HL-60 (cell line): ENCODE measurements at regions not wholly inside any gene's neighbourhood (a gene's known extent, or its start where the extent isn't known, plus 50 kb on each side); places are given as distances from the start of the nearest gene placed in this dataset.

Source experiments
- DNase-seq, 2 experiments: peaks; one replicate each; pipeline ENCODE4 v3.0.0-alpha.2; 2010 to 2020; ENCODE audit warnings: low read depth in 1 of 2, low spot score in 1 of 2
- H3K27ac ChIP-seq: fragments of 250-450 bp; sonication (Bioruptor Pico); replicated peaks from 2 replicates; pipeline ENCODE4 v1.5.1; 2020; ENCODE audit warnings: mild to moderate bottlenecking, moderate library complexity
- H3K27me3 ChIP-seq: fragments of 250-450 bp; sonication (Bioruptor Pico); 2 replicates; pipeline ENCODE4 v1.5.1; 2021; ENCODE audit warnings: mild to moderate bottlenecking, moderate library complexity; ENCODE audit not compliant: insufficient read depth, poor library complexity, severe bottlenecking
- H3K4me3 ChIP-seq: replicated peaks from 2 replicates; pipeline ENCODE4 v1.5.1; 2011; ENCODE audit warnings: mild to moderate bottlenecking, control low read depth, low read length; ENCODE audit not compliant: insufficient read depth
- GABPA ChIP-seq: IDR thresholded peaks from 2 replicates; pipeline ENCODE4 v1.6.1; 2012; ENCODE audit warnings: low read depth
- POLR2AphosphoS5 ChIP-seq: IDR thresholded peaks from 2 replicates; pipeline ENCODE4 v1.6.1; 2012; ENCODE audit warnings: low read depth
- SPI1 ChIP-seq: IDR thresholded peaks from 2 replicates; pipeline ENCODE4 v1.6.1; 2012; ENCODE audit warnings: low read depth, mild to moderate bottlenecking, borderline replicate concordance
- TF ChIP-seq, protein P1 (sequence below): IDR thresholded peaks from one replicate; pipeline ENCODE4 v1.5.1; 2011; ENCODE audit warnings: low read length, control low read depth, inconsistent platforms; ENCODE audit not compliant: insufficient read depth
- TF ChIP-seq, protein P2 (sequence below): IDR thresholded peaks from 2 replicates; pipeline ENCODE4 v1.6.1; 2012; ENCODE audit warnings: low read depth; ENCODE audit not compliant: insufficient replicate concordance

DNA sequence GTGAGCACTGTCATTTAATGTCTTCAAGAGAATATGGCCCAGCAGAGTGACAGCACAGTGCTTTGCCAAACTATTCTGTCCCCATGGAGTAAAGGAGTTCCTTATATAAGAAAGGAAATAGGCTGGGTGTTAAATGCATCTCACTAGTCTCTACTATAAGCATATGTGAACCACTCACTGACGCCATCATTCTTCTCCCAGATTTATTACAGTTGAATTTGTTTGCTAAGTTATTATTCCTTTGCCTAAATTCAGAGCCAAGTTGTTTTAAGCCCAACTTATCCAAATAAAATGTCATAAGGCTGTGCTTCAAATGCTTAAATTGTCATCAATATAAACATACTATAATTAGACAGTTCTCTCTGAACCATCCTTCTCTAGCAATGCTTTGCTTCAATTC lies 151.6 kb downstream of the KCNA5 start:
- no peak for DNase-seq
- Histone ChIP-seq H3K27me3 (no peaks in the 10 kb centered on the region), H3K4me3 (no peak overlapping the region), H3K27ac (no peak overlapping the region)
- no peak for TF ChIP-seq POLR2AphosphoS5
- TF ChIP-seq, protein P1, sequence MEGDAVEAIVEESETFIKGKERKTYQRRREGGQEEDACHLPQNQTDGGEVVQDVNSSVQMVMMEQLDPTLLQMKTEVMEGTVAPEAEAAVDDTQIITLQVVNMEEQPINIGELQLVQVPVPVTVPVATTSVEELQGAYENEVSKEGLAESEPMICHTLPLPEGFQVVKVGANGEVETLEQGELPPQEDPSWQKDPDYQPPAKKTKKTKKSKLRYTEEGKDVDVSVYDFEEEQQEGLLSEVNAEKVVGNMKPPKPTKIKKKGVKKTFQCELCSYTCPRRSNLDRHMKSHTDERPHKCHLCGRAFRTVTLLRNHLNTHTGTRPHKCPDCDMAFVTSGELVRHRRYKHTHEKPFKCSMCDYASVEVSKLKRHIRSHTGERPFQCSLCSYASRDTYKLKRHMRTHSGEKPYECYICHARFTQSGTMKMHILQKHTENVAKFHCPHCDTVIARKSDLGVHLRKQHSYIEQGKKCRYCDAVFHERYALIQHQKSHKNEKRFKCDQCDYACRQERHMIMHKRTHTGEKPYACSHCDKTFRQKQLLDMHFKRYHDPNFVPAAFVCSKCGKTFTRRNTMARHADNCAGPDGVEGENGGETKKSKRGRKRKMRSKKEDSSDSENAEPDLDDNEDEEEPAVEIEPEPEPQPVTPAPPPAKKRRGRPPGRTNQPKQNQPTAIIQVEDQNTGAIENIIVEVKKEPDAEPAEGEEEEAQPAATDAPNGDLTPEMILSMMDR, result no peak
- no peak for TF ChIP-seq SPI1
- TF ChIP-seq, protein P2, sequence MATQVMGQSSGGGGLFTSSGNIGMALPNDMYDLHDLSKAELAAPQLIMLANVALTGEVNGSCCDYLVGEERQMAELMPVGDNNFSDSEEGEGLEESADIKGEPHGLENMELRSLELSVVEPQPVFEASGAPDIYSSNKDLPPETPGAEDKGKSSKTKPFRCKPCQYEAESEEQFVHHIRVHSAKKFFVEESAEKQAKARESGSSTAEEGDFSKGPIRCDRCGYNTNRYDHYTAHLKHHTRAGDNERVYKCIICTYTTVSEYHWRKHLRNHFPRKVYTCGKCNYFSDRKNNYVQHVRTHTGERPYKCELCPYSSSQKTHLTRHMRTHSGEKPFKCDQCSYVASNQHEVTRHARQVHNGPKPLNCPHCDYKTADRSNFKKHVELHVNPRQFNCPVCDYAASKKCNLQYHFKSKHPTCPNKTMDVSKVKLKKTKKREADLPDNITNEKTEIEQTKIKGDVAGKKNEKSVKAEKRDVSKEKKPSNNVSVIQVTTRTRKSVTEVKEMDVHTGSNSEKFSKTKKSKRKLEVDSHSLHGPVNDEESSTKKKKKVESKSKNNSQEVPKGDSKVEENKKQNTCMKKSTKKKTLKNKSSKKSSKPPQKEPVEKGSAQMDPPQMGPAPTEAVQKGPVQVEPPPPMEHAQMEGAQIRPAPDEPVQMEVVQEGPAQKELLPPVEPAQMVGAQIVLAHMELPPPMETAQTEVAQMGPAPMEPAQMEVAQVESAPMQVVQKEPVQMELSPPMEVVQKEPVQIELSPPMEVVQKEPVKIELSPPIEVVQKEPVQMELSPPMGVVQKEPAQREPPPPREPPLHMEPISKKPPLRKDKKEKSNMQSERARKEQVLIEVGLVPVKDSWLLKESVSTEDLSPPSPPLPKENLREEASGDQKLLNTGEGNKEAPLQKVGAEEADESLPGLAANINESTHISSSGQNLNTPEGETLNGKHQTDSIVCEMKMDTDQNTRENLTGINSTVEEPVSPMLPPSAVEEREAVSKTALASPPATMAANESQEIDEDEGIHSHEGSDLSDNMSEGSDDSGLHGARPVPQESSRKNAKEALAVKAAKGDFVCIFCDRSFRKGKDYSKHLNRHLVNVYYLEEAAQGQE, result no peak
- no peak for TF ChIP-seq GABPA

DNA sequence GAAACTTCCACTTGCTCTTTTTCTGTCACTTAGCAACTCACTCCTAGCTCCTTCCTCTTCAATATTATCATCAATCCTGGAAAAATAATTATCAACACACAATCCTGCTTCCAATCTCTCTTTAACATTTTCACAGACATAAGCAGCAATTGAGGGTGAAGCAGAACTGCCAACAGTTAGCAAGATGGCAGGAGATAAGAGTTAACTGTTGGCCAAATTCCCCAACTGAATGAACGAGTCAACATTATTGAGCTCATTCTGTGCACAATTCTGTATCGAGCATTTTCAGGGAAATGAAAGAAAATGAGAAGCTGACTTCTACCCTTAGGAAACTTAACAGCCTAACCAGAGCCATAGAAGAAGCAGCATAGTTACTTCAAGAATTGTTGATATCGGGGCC lies 152.0 kb downstream of the KCNA5 start:
- no peak for DNase-seq
- no peak overlapping the region for H3K27ac ChIP-seq
- H3K4me3 ChIP-seq, result no peak overlapping the region
- TF ChIP-seq GABPA (no peak), POLR2AphosphoS5 (no peak), SPI1 (no peak)
- TF ChIP-seq, protein P1, result no peak
- TF ChIP-seq, protein P2, result no peak
- H3K27me3 ChIP-seq, result no peaks in the 10 kb centered on the region

DNA sequence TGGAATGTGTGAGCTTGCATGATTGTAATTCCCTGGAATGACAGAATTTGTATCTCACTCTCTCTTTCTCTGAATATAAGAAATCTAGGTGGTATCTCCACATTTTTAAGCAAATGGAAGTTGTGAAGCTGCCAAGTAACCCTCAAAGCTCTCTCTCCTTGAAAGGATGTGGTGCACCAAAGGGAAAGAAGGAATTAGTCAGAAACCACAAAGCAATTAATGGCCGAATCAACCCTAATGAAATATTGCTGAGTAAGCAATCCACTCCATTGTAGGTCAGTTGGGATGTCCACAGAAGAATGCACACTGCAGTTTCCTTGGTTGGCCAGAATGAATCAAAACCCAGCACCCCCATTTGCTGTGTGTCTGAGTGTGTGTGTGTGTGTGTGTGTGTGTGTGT lies 153.5 kb downstream of the KCNA5 start:
- Histone ChIP-seq H3K27ac (no peak overlapping the region), H3K4me3 (no peak overlapping the region), H3K27me3 (no peaks in the 10 kb centered on the region)
- no peak for DNase-seq
- TF ChIP-seq POLR2AphosphoS5, result no peak
- TF ChIP-seq SPI1, result no peak
- TF ChIP-seq, protein P1, result no peak
- TF ChIP-seq GABPA, result no peak
- TF ChIP-seq, protein P2, result no peak
